GM08714 (cell line): ENCODE measurements at regions not wholly inside any gene's neighbourhood (a gene's known extent, or its start where the extent isn't known, plus 50 kb on each side); places are given as distances from the start of the nearest gene placed in this dataset.

Experiments
- H3K4me3 ChIP-seq: fragments of 200-500 bp; sonication (Bioruptor generic); 2 replicates; pipeline ENCODE4 v1.5.1; 2014; ENCODE audit warnings: mild to moderate bottlenecking, low read length, inconsistent platforms
- ZNF274 ChIP-seq: IDR thresholded peaks from 2 replicates; pipeline ENCODE4 v1.6.1; 2012; ENCODE audit warnings: mild to moderate bottlenecking, low read depth, low read length

GRCh38 chr1:106755682-106756406, 300.6 kb upstream of the PRMT6 start:
- no peak overlapping the region for H3K4me3 ChIP-seq
- no peak for TF ChIP-seq ZNF274

- TF ChIP-seq ZNF274, result no peak
- no peak overlapping the region for H3K4me3 ChIP-seq
Measured at GRCh38 chr1:106756752-106757151, 299.7 kb upstream of the PRMT6 start.

GRCh38 chr1:106768077-106768476, 288.4 kb upstream of the PRMT6 start:
- no peak overlapping the region for H3K4me3 ChIP-seq
- TF ChIP-seq ZNF274, result no peak

GRCh38 chr1:106768501-106768900, 288.0 kb upstream of the PRMT6 start:
- H3K4me3 ChIP-seq, result no peak overlapping the region
- no peak for TF ChIP-seq ZNF274

- no peak for TF ChIP-seq ZNF274
- H3K4me3 ChIP-seq, result no peak overlapping the region
Measured at GRCh38 chr1:106773206-106773605, 283.3 kb upstream of the PRMT6 start.

GRCh38 chr1:106780066-106780465, 276.4 kb upstream of the PRMT6 start:
- TF ChIP-seq ZNF274, result no peak
- no peak overlapping the region for H3K4me3 ChIP-seq

- no peak for TF ChIP-seq ZNF274
- no peak overlapping the region for H3K4me3 ChIP-seq
Measured at GRCh38 chr1:106780806-106781569, 275.5 kb upstream of the PRMT6 start.

- H3K4me3 ChIP-seq, result no peak overlapping the region
- TF ChIP-seq ZNF274, result no peak
Measured at GRCh38 chr1:106785176-106785575, 271.3 kb upstream of the PRMT6 start.

- no peak overlapping the region for H3K4me3 ChIP-seq
- TF ChIP-seq ZNF274, result no peak
Measured at GRCh38 chr1:106787520-106787919, 269.0 kb upstream of the PRMT6 start.

- TF ChIP-seq ZNF274, result no peak
- H3K4me3 ChIP-seq, result no peak overlapping the region
Measured at GRCh38 chr1:106789686-106790085, 266.8 kb upstream of the PRMT6 start.

- H3K4me3 ChIP-seq, result no peak overlapping the region
- TF ChIP-seq ZNF274, result no peak
Measured at GRCh38 chr1:106791041-106791440, 265.4 kb upstream of the PRMT6 start.

GRCh38 chr1:106793651-106794050, 262.8 kb upstream of the PRMT6 start:
- TF ChIP-seq ZNF274, result no peak
- no peak overlapping the region for H3K4me3 ChIP-seq

GRCh38 chr1:106798991-106799390, 257.5 kb upstream of the PRMT6 start:
- TF ChIP-seq ZNF274, result no peak
- no peak overlapping the region for H3K4me3 ChIP-seq

- H3K4me3 ChIP-seq, result no peak overlapping the region
- no peak for TF ChIP-seq ZNF274
Measured at GRCh38 chr1:106802181-106802580, 254.3 kb upstream of the PRMT6 start.

- no peak overlapping the region for H3K4me3 ChIP-seq
- no peak for TF ChIP-seq ZNF274
Measured at GRCh38 chr1:106814418-106814817, 242.1 kb upstream of the PRMT6 start.
